Mucosa of descending colon (tissue), 3 donors: ENCODE measurements at regions not wholly inside any gene's neighbourhood (a gene's known extent, or its start where the extent isn't known, plus 50 kb on each side); places are given as distances from the start of the nearest gene placed in this dataset.
"Not testable (repeated sequence)": the region's sequence is repeated elsewhere in the genome, so short reads cannot be mapped to it uniquely, and the experiment has no call there.

ENCODE experiments used
- ATAC-seq: fragments of 200-7000 bp; cut with Tn5 transposase; one replicate; pipeline ENCODE4 v1.9.1; 2020; ENCODE audit warnings: mild to moderate bottlenecking, moderate library complexity
- DNase-seq, 3 donors: peaks; one replicate each; pipeline ENCODE4 v3.0.0-alpha.2; 2020
- H3K36me3 ChIP-seq: fragments of 200-600 bp; one replicate; pipeline ENCODE4 v1.8.0; 2021; ENCODE audit warnings: low read depth, mild to moderate bottlenecking
- H3K4me1 ChIP-seq: fragments of 200-600 bp; one replicate; pipeline ENCODE4 v1.8.0; 2021; ENCODE audit warnings: low read depth, mild to moderate bottlenecking
- H3K4me3 ChIP-seq: fragments of 200-600 bp; one replicate; pipeline ENCODE4 v1.8.0; 2021; ENCODE audit warnings: mild to moderate bottlenecking
- H3K9me3 ChIP-seq: fragments of 200-600 bp; one replicate; pipeline ENCODE4 v1.8.0; 2021; ENCODE audit warnings: mild to moderate bottlenecking
- intact Hi-C, 2 donors: fragments of 100-400 bp; cut with DNase I in 1 of 2; cut with micrococcal nuclease in 1 of 2; formaldehyde crosslinking; loops; one replicate each; pipeline versions ENCODE4 v1.11.0 to v1.11.1; 2022; cut with DNase I, micrococcal nuclease
- TF ChIP-seq, protein P1 (sequence below): fragments of 200-600 bp; IDR thresholded peaks from one replicate; pipeline ENCODE4 v1.8.0; 2022; ENCODE audit warnings: antibody characterized with exemption, mild to moderate bottlenecking
- donor health status: DM: no; HTN: no; CAD: no; lungs with moderate emphysema.
- donor health status: DM: no; HTN: no; CAD: no.
- donor health status: DM: no; HTN: yes; CAD: no.

DNA sequence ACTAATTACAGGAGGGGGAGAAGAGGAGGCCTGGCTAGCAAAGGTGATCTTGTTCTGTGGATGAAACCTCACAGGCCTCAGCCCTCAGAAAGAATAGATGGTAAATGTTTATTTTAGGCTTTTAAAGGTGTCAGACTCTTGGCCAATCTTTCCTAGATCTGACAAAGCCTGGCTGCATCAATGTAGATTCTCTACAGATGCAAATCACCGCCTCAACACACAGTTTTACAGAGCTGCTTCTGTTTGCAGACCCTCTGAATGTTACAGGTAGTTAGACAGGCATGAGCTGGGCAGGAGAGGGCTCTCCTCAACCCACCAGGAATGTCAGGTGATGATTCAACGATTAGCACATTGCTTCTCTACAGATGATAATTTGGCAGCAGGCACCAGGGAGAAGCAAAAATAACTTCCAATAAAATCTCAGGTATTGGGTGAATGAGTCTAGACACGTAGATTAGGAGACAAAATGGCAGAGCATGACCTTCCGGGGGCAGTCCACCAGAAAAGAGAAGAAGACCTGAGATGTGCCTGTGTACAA, 105.4 kb upstream of the VANGL1 start:
- ATAC-seq (no peak), DNase-seq (no peak)
- Histone ChIP-seq H3K9me3 (no peaks in the 10 kb centered on the region), H3K4me3 (no peak overlapping the region), H3K4me1 (no peaks in the 10 kb centered on the region), H3K36me3 (no peaks in the 10 kb centered on the region)
- intact Hi-C loops: no loop called here
- TF ChIP-seq, protein P1, sequence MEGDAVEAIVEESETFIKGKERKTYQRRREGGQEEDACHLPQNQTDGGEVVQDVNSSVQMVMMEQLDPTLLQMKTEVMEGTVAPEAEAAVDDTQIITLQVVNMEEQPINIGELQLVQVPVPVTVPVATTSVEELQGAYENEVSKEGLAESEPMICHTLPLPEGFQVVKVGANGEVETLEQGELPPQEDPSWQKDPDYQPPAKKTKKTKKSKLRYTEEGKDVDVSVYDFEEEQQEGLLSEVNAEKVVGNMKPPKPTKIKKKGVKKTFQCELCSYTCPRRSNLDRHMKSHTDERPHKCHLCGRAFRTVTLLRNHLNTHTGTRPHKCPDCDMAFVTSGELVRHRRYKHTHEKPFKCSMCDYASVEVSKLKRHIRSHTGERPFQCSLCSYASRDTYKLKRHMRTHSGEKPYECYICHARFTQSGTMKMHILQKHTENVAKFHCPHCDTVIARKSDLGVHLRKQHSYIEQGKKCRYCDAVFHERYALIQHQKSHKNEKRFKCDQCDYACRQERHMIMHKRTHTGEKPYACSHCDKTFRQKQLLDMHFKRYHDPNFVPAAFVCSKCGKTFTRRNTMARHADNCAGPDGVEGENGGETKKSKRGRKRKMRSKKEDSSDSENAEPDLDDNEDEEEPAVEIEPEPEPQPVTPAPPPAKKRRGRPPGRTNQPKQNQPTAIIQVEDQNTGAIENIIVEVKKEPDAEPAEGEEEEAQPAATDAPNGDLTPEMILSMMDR: no peak

DNA sequence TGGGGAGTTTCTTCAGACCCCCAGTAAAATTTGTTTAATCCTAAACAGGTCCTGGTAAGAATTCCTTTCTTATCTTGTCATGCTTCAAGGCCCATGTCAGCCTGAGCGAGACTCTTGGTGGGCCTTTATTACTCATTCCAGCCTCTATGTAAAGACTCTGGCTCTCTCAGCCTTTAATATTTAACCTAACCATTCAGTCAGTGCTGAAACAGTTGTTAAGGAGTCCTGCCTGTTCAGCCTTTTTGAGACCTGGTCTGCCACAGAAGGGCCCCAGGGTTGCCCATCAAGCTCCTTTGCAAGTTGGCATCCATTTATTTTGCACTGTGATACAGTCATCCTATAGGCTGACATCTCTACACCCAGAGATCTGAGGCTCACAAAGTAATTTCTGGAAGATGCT, 107.7 kb upstream of the VANGL1 start:
- Histone ChIP-seq H3K4me3 (no peak overlapping the region), H3K9me3 (no peaks in the 10 kb centered on the region), H3K36me3 (no peaks in the 10 kb centered on the region), H3K4me1 (no peaks in the 10 kb centered on the region)
- TF ChIP-seq, protein P1: no peak
- no peak for ATAC-seq
- intact Hi-C loops: no loop called here
- no peak for DNase-seq

DNA sequence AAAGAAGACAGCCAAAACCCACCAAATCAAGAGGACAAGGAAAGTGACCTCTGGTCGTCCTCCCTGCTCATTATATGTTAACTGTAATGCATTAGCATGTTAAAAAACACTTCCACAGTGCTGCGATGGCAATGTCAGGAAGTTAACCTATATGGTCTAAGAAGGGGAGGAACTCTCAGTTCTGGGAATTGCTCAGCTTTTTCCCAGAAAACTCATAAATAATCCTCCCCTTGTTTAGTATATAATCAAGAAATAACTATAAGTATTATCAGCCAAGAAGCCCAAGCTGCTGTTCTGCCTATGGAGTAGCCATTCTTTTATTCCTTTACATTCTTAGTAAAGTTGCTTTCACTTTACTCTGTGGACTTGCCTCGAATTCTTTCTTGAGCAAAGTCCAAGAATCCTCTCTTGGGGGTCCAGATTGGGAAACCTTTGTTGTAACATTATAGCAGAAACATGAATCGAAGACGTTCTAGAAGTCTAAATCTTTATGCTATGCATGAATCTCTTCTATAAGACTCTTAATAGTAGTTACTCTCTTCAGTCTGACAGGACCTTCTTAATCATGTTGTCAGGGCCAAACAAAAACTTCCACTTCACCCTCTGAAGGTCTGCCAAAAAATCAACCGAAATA, 110.0 kb upstream of the VANGL1 start:
- H3K36me3 ChIP-seq: no peaks in the 10 kb centered on the region
- DNase-seq: no peak
- intact Hi-C loops: no loop called here
- H3K4me1 ChIP-seq: no peaks in the 10 kb centered on the region
- no peaks in the 10 kb centered on the region for H3K9me3 ChIP-seq
- H3K4me3 ChIP-seq: no peak overlapping the region
- no peak for ATAC-seq
- TF ChIP-seq, protein P1: no peak

DNA sequence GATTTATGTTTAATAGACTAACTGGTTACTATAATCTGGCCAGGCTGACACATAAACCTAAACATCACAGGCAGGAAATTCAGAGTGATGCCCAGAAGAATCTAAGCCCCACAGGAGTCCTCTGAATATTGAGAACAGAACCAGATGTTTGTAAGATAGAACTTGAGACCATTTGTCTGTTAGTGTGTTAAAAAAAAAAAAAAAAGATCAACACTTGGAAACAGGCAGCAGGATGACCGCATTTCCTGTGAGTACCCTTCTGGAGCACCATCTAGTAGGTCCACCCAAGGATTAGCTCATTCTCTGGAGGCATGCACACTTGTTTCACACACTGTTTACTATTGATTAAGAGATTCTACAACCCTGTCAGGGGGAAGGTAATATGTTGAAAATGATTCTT, 111.4 kb upstream of the VANGL1 start:
- Histone ChIP-seq H3K4me1 (peaks cover 5% of the 10 kb centered on the region), H3K9me3 (no peaks in the 10 kb centered on the region), H3K4me3 (no peak overlapping the region), H3K36me3 (no peaks in the 10 kb centered on the region)
- TF ChIP-seq, protein P1: no peak
- intact Hi-C loops: no loop called here
- ATAC-seq (no peak), DNase-seq (no peak)

DNA sequence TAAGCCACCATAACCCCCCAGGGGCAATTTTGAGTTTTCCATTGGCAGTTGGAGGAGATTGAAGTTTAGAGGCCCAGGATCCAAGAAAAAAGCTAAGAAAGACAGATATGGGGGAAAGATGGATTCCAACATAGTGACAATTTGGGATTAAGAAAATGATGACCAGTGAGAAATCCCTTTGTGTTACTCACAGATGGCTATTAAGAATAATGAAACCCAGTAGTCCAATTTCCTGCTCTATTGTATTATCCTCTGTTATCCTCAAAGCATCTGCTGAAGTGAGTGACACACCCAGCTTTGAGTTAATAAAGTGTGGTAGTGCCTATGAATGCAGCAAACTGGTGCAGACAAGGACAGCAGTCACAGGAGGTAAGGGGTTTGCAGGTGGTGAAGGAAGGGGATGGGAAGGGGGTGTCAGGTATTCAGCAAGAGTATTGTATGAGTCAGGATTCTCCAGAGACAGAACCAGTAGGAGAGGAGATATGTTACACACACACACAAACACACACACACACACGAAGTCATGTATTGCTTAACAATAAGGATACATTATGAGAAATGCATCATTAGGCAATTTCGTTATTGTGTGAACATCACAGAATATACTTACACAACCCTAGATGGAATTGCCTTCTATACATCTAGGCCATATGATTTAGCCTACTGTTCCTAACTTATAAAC, 112.4 kb upstream of the VANGL1 start:
- Histone ChIP-seq H3K36me3 (no peaks in the 10 kb centered on the region), H3K9me3 (no peaks in the 10 kb centered on the region), H3K4me1 (peaks cover 5% of the 10 kb centered on the region), H3K4me3 (no peak overlapping the region)
- no peak for ATAC-seq
- no peak for DNase-seq
- TF ChIP-seq, protein P1: no peak
- intact Hi-C loops: no loop called here

DNA sequence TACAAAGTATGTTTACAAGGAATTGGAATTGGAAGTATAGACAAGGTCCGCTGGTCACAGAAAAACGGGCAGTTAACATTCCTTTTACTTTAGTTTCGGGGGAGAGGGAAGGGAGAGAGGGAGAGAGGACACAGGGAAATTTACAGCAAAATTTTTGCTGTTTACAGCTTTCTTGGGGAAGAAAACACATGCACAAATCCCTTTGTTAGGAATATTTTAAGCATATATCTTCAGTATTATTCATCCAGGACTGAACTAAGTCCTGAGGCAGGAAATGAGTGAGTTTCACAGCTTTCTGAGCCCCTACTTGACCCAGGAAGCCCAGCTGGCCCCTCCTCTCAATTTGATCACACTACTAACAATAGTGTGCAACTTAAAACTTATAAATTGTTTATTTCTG, 113.4 kb upstream of the VANGL1 start:
- intact Hi-C loops, ATAC-seq, H3K36me3 ChIP-seq: not testable (repeated sequence)

More for the DNA sequence above, 113.4 kb upstream of the VANGL1 start:
- not testable (repeated sequence) for H3K9me3 ChIP-seq, DNase-seq, H3K4me1 ChIP-seq, H3K4me3 ChIP-seq
